HCT116 (cell line): ENCODE measurements at regions not wholly inside any gene's neighbourhood (a gene's known extent, or its start where the extent isn't known, plus 50 kb on each side); places are given as distances from the start of the nearest gene placed in this dataset.

Experiments
- ATAC-seq: fragments of 200-7000 bp; cut with Tn5 transposase; 2 replicates; pipeline ENCODE4 v1.9.1; 2020; ENCODE audit warnings: mild to moderate bottlenecking, moderate library complexity
- BruUV-seq: library from RNA; stranded (reverse); fragments of 400-500 nt; replicated peaks from 2 replicates; lab custom pipeline; 2021; lab: Mats Ljungman, UMichigan
- CTCF ChIA-PET: fragments of 300-600 bp; sonication (Branson Sonifier 250); formaldehyde crosslinking; loops from one replicate; lab custom pipeline; 2021; ENCODE audit warnings: antibody characterized with exemption; lab: Charles Lee
- POLR2A ChIA-PET: fragments of 300-600, 350-600 bp; sonication (Branson Sonifier 250); formaldehyde crosslinking; loops from one replicate; lab custom pipeline; 2021; ENCODE audit warnings: antibody characterized with exemption; lab: Charles Lee
- RAD21 ChIA-PET, 2 experiments: fragments of 300-600 bp; sonication (Branson Sonifier 250); formaldehyde crosslinking; loops; one replicate each; lab custom pipeline; 2023; ENCODE audit warnings: low total read pairs in 2 of 2; ENCODE audit not compliant: uncharacterized antibody in 2 of 2, unreplicated experiment in 2 of 2, low non-redundant PET in 1 of 2; lab: Charles Lee
- DNase-seq: peaks from one replicate; pipeline ENCODE4 v3.0.0-alpha.2; 2010; ENCODE audit warnings: low read depth, low spot score
- H2AFZ ChIP-seq: fragments of 200-600 bp; shearing (Covaris generic), sonication (generic); 2 replicates; pipeline ENCODE4 v1.6.1; 2017; ENCODE audit warnings: low read depth, mixed run types, mixed read lengths, antibody characterized with exemption, low read length; ENCODE audit not compliant: poor library complexity, severe bottlenecking
- H3K27ac ChIP-seq: 2 replicates; pipeline ENCODE4 v1.5.1; 2012; ENCODE audit warnings: low read depth, low read length
- H3K27me3 ChIP-seq: fragments of 200-600 bp; sonication (generic); 2 replicates; pipeline ENCODE4 v1.6.1; 2016; ENCODE audit warnings: mixed run types, low read length, mixed read lengths; ENCODE audit not compliant: insufficient read depth
- H3K36me3 ChIP-seq, 2 experiments: fragments of 200-500 bp in 1 of 2; fragments of 200-600 bp in 1 of 2; sonication (Bioruptor generic) in 1 of 2; sonication (generic) in 1 of 2; 2 replicates each; pipeline versions ENCODE4 v1.5.1 to v1.6.1; 2014 to 2016; ENCODE audit warnings: low read length in 2 of 2, inconsistent platforms in 1 of 2, mixed read lengths in 1 of 2, mixed run types in 1 of 2; ENCODE audit not compliant: insufficient read depth in 2 of 2, control insufficient read depth in 1 of 2
- H3K4me1 ChIP-seq, 2 experiments: fragments of 200-600 bp in 1 of 2; sonication (generic) in 1 of 2; 2 replicates each; pipeline versions ENCODE4 v1.5.1 to v1.6.1; 2012 to 2017; ENCODE audit warnings: low read length in 2 of 2, inconsistent platforms in 1 of 2, mild to moderate bottlenecking in 1 of 2, mixed read lengths in 1 of 2, mixed run types in 1 of 2, moderate library complexity in 1 of 2; ENCODE audit not compliant: insufficient read depth in 2 of 2, control insufficient read depth in 1 of 2
- H3K4me2 ChIP-seq: fragments of 200-600 bp; sonication (generic); 2 replicates; pipeline ENCODE4 v1.6.1; 2017; ENCODE audit warnings: mixed run types, low read length, mixed read lengths
- H3K4me3 ChIP-seq, 2 experiments: fragments of 200-600 bp in 1 of 2; sonication (generic) in 1 of 2; replicated peaks in 1 of 2; 2 replicates each; pipeline ENCODE4 v1.5.1; 2011 to 2016; ENCODE audit warnings: low read length in 2 of 2, control low read depth in 1 of 2, low read depth in 1 of 2, mild to moderate bottlenecking in 1 of 2, mixed read lengths in 1 of 2, mixed run types in 1 of 2
- H3K79me2 ChIP-seq: fragments of 200-600 bp; sonication (generic); 2 replicates; pipeline ENCODE4 v1.6.1; 2017; ENCODE audit warnings: mild to moderate bottlenecking, mixed run types, low read length, moderate library complexity, mixed read lengths; ENCODE audit not compliant: insufficient read depth
- H3K9ac ChIP-seq: fragments of 200-600 bp; sonication (generic); 2 replicates; pipeline ENCODE4 v1.6.1; 2016; ENCODE audit warnings: low read length, mixed read lengths
- H3K9me2 ChIP-seq: fragments of 200-600 bp; sonication (generic), shearing (Covaris generic); 2 replicates; pipeline ENCODE4 v1.6.1; 2017; ENCODE audit warnings: mixed run types, mild to moderate bottlenecking, moderate library complexity; ENCODE audit not compliant: insufficient read depth
- H3K9me3 ChIP-seq, 2 experiments: fragments of 200-500 bp in 1 of 2; fragments of 200-600 bp in 1 of 2; sonication (Bioruptor generic) in 1 of 2; sonication (generic) in 1 of 2; 2 replicates each; pipeline ENCODE4 v1.6.1; 2014 to 2017; ENCODE audit warnings: low read length in 2 of 2, mixed read lengths in 2 of 2, inconsistent platforms in 1 of 2, low read depth in 1 of 2, mild to moderate bottlenecking in 1 of 2, mixed run types in 1 of 2, moderate library complexity in 1 of 2; ENCODE audit not compliant: control insufficient read depth in 1 of 2, insufficient read depth in 1 of 2
- H4K20me1 ChIP-seq: fragments of 200-600 bp; sonication (generic), shearing (Covaris generic); 2 replicates; pipeline ENCODE4 v1.6.1; 2017; ENCODE audit warnings: mixed run types, mild to moderate bottlenecking, moderate library complexity; ENCODE audit not compliant: insufficient read depth
- ATF3 ChIP-seq: IDR thresholded peaks from 2 replicates; pipeline ENCODE4 v1.6.1; 2012
- EZH2 ChIP-seq: fragments of 200-600 bp; sonication (generic); IDR thresholded peaks from 2 replicates; pipeline ENCODE4 v1.6.1; 2017; ENCODE audit warnings: antibody characterized with exemption, mixed run types
- MAX ChIP-seq: IDR thresholded peaks from 2 replicates; pipeline ENCODE4 v1.6.1; 2012
- POLR2A ChIP-seq: IDR thresholded peaks from 2 replicates; pipeline ENCODE4 v1.7.0; 2011; ENCODE audit warnings: borderline replicate concordance; ENCODE audit not compliant: insufficient read depth, insufficient read length; ENCODE audit errors: extremely low read depth
- POLR2AphosphoS5 ChIP-seq: IDR thresholded peaks from 2 replicates; pipeline ENCODE4 v1.6.1; 2011; ENCODE audit warnings: mild to moderate bottlenecking, low read depth, low read length, moderate library complexity
- RAD21 ChIP-seq: IDR thresholded peaks from 2 replicates; pipeline ENCODE4 v1.6.1; 2012; ENCODE audit warnings: low read depth, mild to moderate bottlenecking
- REST ChIP-seq: IDR thresholded peaks from 2 replicates; pipeline ENCODE4 v1.6.1; 2012; ENCODE audit warnings: low read depth
- SRF ChIP-seq: IDR thresholded peaks from 2 replicates; pipeline ENCODE4 v1.6.1; 2012; ENCODE audit warnings: low read depth
- TCF7L2 ChIP-seq: IDR thresholded peaks from 2 replicates; pipeline ENCODE4 v1.7.0; 2011; ENCODE audit warnings: borderline replicate concordance, inconsistent platforms; ENCODE audit not compliant: insufficient read depth, insufficient read length; ENCODE audit errors: extremely low read depth
- intact Hi-C: fragments of 100-400 bp; cut with micrococcal nuclease; formaldehyde crosslinking; loops from 2 replicates; pipeline ENCODE4 v1.10.0; 2022
- TF ChIP-seq, protein P1 (sequence below): IDR thresholded peaks from 2 replicates; pipeline ENCODE4 v1.6.1; 2011; ENCODE audit warnings: mild to moderate bottlenecking, low read length, moderate library complexity; ENCODE audit not compliant: insufficient replicate concordance; ENCODE audit errors: extremely low read depth

- H4K20me1 ChIP-seq = no peaks in the 10 kb centered on the region
- H3K4me1 ChIP-seq = no peaks in the 10 kb centered on the region
- H3K27ac ChIP-seq = no peak overlapping the region
- ChIA-PET RAD21 (no interaction called here), CTCF (no interaction called here), POLR2A (no interaction called here)
- H3K27me3 ChIP-seq = no peaks in the 10 kb centered on the region
- TF ChIP-seq RAD21 (no peak), EZH2 (no peak), ATF3 (no peak), POLR2AphosphoS5 (no peak), POLR2A (no peak), SRF (no peak), REST (no peak), TCF7L2 (no peak), MAX (no peak)
- TF ChIP-seq, protein P1, sequence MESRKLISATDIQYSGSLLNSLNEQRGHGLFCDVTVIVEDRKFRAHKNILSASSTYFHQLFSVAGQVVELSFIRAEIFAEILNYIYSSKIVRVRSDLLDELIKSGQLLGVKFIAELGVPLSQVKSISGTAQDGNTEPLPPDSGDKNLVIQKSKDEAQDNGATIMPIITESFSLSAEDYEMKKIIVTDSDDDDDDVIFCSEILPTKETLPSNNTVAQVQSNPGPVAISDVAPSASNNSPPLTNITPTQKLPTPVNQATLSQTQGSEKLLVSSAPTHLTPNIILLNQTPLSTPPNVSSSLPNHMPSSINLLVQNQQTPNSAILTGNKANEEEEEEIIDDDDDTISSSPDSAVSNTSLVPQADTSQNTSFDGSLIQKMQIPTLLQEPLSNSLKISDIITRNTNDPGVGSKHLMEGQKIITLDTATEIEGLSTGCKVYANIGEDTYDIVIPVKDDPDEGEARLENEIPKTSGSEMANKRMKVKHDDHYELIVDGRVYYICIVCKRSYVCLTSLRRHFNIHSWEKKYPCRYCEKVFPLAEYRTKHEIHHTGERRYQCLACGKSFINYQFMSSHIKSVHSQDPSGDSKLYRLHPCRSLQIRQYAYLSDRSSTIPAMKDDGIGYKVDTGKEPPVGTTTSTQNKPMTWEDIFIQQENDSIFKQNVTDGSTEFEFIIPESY = no peak
- H3K9me3 ChIP-seq = no peaks in the 10 kb centered on the region
- H3K9me2 ChIP-seq = no peaks in the 10 kb centered on the region
- H2AFZ ChIP-seq = no peak overlapping the region
- no peak overlapping the region for H3K4me3 ChIP-seq
- ATAC-seq = no peak
- no peaks in the 10 kb centered on the region for H3K36me3 ChIP-seq
- no TSS peak for BruUV-seq
- no peak overlapping the region for H3K9ac ChIP-seq
- intact Hi-C loops = no loop called here
- no peak for DNase-seq
- no peak overlapping the region for H3K4me2 ChIP-seq
- no peaks in the 10 kb centered on the region for H3K79me2 ChIP-seq
These were observed 175.7 kb downstream of the PSMG1 start for GRCh38 chr21:39007532-39007931.
